Endothelial cell of umbilical vein (primary cell): ENCODE measurements at regions not wholly inside any gene's neighbourhood (a gene's known extent, or its start where the extent isn't known, plus 50 kb on each side); places are given as distances from the start of the nearest gene placed in this dataset.

ENCODE experiments used
- BruUV-seq: library from RNA; stranded (reverse); fragments of 400-500 nt; replicated peaks from 2 replicates; lab custom pipeline; 2021; lab: Mats Ljungman, UMichigan
- CTCF ChIA-PET: fragments of 300-600, 350-600 bp; sonication (Branson Sonifier 250); formaldehyde crosslinking; loops from one replicate; lab custom pipeline; 2021; ENCODE audit warnings: antibody characterized with exemption, inconsistent platforms; lab: Charles Lee
- POLR2A ChIA-PET: fragments of 300-600, 350-600 bp; sonication (Branson Sonifier 250); formaldehyde crosslinking; loops from one replicate; lab custom pipeline; 2021; ENCODE audit warnings: antibody characterized with exemption, inconsistent platforms; lab: Charles Lee
- DNase-seq: peaks from one replicate; pipeline ENCODE4 v3.0.0-alpha.2; 2011; ENCODE audit warnings: low read depth, low spot score
- FAIRE-seq: peaks from 2 replicates; lab custom pipeline; 2011; peaks lifted over from hg19 to GRCh38; lab: Jason Lieb, UNC
- H2AFZ ChIP-seq: 2 replicates; pipeline ENCODE4 v1.6.0; 2012; ENCODE audit warnings: low read depth, low read length, control low read depth, inconsistent platforms
- H3K27ac ChIP-seq: 2 replicates; pipeline ENCODE4 v1.5.1; 2011; ENCODE audit warnings: low read depth, mild to moderate bottlenecking, control low read depth, low read length, moderate library complexity; ENCODE audit not compliant: insufficient read depth
- H3K27me3 ChIP-seq, 2 experiments: 2 replicates each; pipeline versions ENCODE4 v1.6.0 to v1.6.1; 2011; ENCODE audit warnings: low read length in 2 of 2, mixed read lengths in 1 of 2; ENCODE audit not compliant: control insufficient read depth in 2 of 2, insufficient read depth in 2 of 2
- H3K36me3 ChIP-seq, 2 experiments: 2 replicates in 1 of 2; 3 replicates in 1 of 2; pipeline ENCODE4 v1.5.1; 2011; ENCODE audit warnings: low read length in 2 of 2, mild to moderate bottlenecking in 1 of 2, moderate library complexity in 1 of 2; ENCODE audit not compliant: control insufficient read depth in 2 of 2, insufficient read depth in 2 of 2; ENCODE audit errors: extremely low read depth in 1 of 2
- H3K4me1 ChIP-seq: 3 replicates; pipeline ENCODE4 v1.5.1; 2011; ENCODE audit warnings: mild to moderate bottlenecking, low read length; ENCODE audit not compliant: control insufficient read depth, insufficient read depth; ENCODE audit errors: extremely low read depth
- H3K4me2 ChIP-seq: 2 replicates; pipeline ENCODE4 v1.6.1; 2011; ENCODE audit warnings: low read length, control low read depth, mixed read lengths; ENCODE audit not compliant: insufficient read depth
- H3K4me3 ChIP-seq, 3 experiments: fragments of 200-600 bp in 1 of 3; sonication (generic), shearing (Covaris generic) in 1 of 3; replicated peaks in 1 of 3; 2 replicates each; pipeline ENCODE4 v1.5.1; 2011 to 2016; ENCODE audit warnings: control low read depth in 3 of 3, low read length in 3 of 3, mild to moderate bottlenecking in 2 of 3, inconsistent platforms in 1 of 3, low read depth in 1 of 3, moderate library complexity in 1 of 3; ENCODE audit not compliant: insufficient read depth in 1 of 3
- H3K79me2 ChIP-seq: 2 replicates; pipeline ENCODE4 v1.6.0; 2012; ENCODE audit warnings: low read length, inconsistent platforms; ENCODE audit not compliant: control insufficient read depth, insufficient read depth
- H3K9ac ChIP-seq: replicated peaks from 2 replicates; pipeline ENCODE3; 2011; ENCODE audit warnings: low read length, control low read depth; ENCODE audit not compliant: insufficient read depth; ENCODE audit errors: extremely low read depth
- H3K9me1 ChIP-seq: replicated peaks from 3 replicates; pipeline ENCODE4 v1.6.0; 2011; ENCODE audit warnings: mild to moderate bottlenecking, low read length; ENCODE audit not compliant: control insufficient read depth, insufficient read depth; ENCODE audit errors: extremely low read depth
- H3K9me3 ChIP-seq: replicated peaks from 2 replicates; pipeline ENCODE4 v1.5.1; 2012; ENCODE audit warnings: low read length, inconsistent platforms; ENCODE audit not compliant: control insufficient read depth, insufficient read depth
- H4K20me1 ChIP-seq: replicated peaks from 2 replicates; pipeline ENCODE3; 2011; ENCODE audit warnings: mild to moderate bottlenecking, low read length; ENCODE audit not compliant: control insufficient read depth, insufficient read depth; ENCODE audit errors: extremely low read depth
- CTCF ChIP-seq, 2 donors: IDR thresholded peaks; 1 replicate in 1 of 2; 2 replicates in 1 of 2; pipeline ENCODE4 v1.5.1; 2011; ENCODE audit warnings: low read length in 2 of 2, mild to moderate bottlenecking in 2 of 2, moderate library complexity in 2 of 2, control low read depth in 1 of 2, inconsistent platforms in 1 of 2, low read depth in 1 of 2; ENCODE audit not compliant: insufficient read depth in 1 of 2; ENCODE audit errors: extremely low read depth in 1 of 2
- EZH2 ChIP-seq: IDR thresholded peaks from 2 replicates; pipeline ENCODE4 v1.6.1; 2012; ENCODE audit warnings: borderline replicate concordance, low read depth, mild to moderate bottlenecking, moderate library complexity, low read length, inconsistent platforms; ENCODE audit not compliant: severe bottlenecking
- FOS ChIP-seq: IDR thresholded peaks from 2 replicates; pipeline ENCODE4 v1.6.1; 2011; ENCODE audit warnings: mild to moderate bottlenecking, low read length, moderate library complexity, borderline replicate concordance; ENCODE audit not compliant: insufficient read depth
- GATA2 ChIP-seq: IDR thresholded peaks from 2 replicates; pipeline ENCODE4 v1.7.0; 2011; ENCODE audit warnings: low read depth, mild to moderate bottlenecking, moderate library complexity, mixed read lengths, low read length; ENCODE audit not compliant: insufficient read length, insufficient read depth
- JUN ChIP-seq: IDR thresholded peaks from 2 replicates; pipeline ENCODE4 v1.6.1; 2011; ENCODE audit warnings: borderline replicate concordance, low read depth; ENCODE audit not compliant: insufficient read length, insufficient read depth
- MAX ChIP-seq: IDR thresholded peaks from 2 replicates; pipeline ENCODE4 v1.6.1; 2011; ENCODE audit not compliant: insufficient read depth, insufficient read length
- MYC ChIP-seq: IDR thresholded peaks from one replicate; pipeline ENCODE4 v1.6.1; 2011; ENCODE audit warnings: mild to moderate bottlenecking, low read depth, low read length
- dilution Hi-C: fragments of 300-500 bp; cut with MboI; formaldehyde crosslinking; loops from one replicate; pipeline ENCODE4 v1.15.0; 2019; ENCODE audit warnings: low sequenced_read_pairs; ENCODE audit not compliant: extremely low pct_ligation_motif_present
- intact Hi-C: fragments of 100-400 bp; cut with micrococcal nuclease; formaldehyde crosslinking; loops from one replicate; pipeline ENCODE4 v1.10.0; 2022

GRCh38 chr14:61847861-61848260 lies 85.6 kb downstream of the SNAPC1 start:
- Histone ChIP-seq H3K27ac (no peak overlapping the region), H3K9me1 (no peaks in the 10 kb centered on the region), H4K20me1 (no peaks in the 10 kb centered on the region), H3K36me3 (no peaks in the 10 kb centered on the region), H3K9me3 (no peaks in the 10 kb centered on the region), H3K4me2 (no peak overlapping the region), H3K79me2 (no peaks in the 10 kb centered on the region), H2AFZ (no peak overlapping the region), H3K27me3 (peaks cover 0 to 4% of the 10 kb centered on the region in 2 experiments), H3K4me1 (peaks cover 3% of the 10 kb centered on the region), H3K9ac (no peak overlapping the region), H3K4me3 (no peak overlapping the region)
- dilution Hi-C loops, result no loop called here
- no TSS peak for BruUV-seq
- POLR2A ChIA-PET, result no interaction called here
- TF ChIP-seq MAX, result no peak
- no peak for TF ChIP-seq GATA2
- TF ChIP-seq MYC, result no peak
- no peak for TF ChIP-seq CTCF (IDR thresholded peaks at IDR 0.05; ENCODE audit: extremely low read depth in 1 of 2, insufficient read depth in 1 of 2, low read depth in 1 of 2, low read length in 2 of 2)
- TF ChIP-seq JUN, result no peak
- no peak for TF ChIP-seq EZH2
- no peak for TF ChIP-seq FOS
- CTCF ChIA-PET, result interaction anchor here (1.4 to 2.3 kb wide), 2 partner anchors 10 to 13 kb away, joined by 4 to 7 read pairs; no protein-coding TSS in a partner anchor
- intact Hi-C loops, result no loop called here
- FAIRE-seq (no peak), DNase-seq (no peak)
